Sigmoid colon (tissue), 6 donors: ENCODE measurements at regions not wholly inside any gene's neighbourhood (a gene's known extent, or its start where the extent isn't known, plus 50 kb on each side); places are given as distances from the start of the nearest gene placed in this dataset.

ENCODE experiments used
- DNase-seq: peaks from one replicate; pipeline ENCODE4 v3.0.0-alpha.2; 2019
- H3K27ac ChIP-seq, 4 donors: fragments of 200-600 bp; sonication (generic); one replicate each; pipeline ENCODE4 v1.5.1; 2016 to 2019; ENCODE audit warnings: mild to moderate bottlenecking in 1 of 4
- H3K27me3 ChIP-seq, 3 donors: fragments of 200-600 bp; sonication (generic); one replicate each; pipeline ENCODE4 v1.5.1; 2019; ENCODE audit warnings: mild to moderate bottlenecking in 1 of 3
- H3K36me3 ChIP-seq, 4 donors: fragments of 200-600 bp; sonication (generic); one replicate each; pipeline ENCODE4 v1.5.1; 2016 to 2019
- H3K4me1 ChIP-seq, 4 donors: fragments of 200-600 bp; sonication (generic); one replicate each; pipeline ENCODE4 v1.5.1; 2017 to 2019
- H3K4me3 ChIP-seq, 4 donors: fragments of 200-600 bp; sonication (generic); one replicate each; pipeline ENCODE4 v1.5.1; 2017 to 2019; ENCODE audit warnings: mild to moderate bottlenecking in 2 of 4, moderate library complexity in 1 of 4
- H3K9me3 ChIP-seq, 4 donors: fragments of 200-600 bp in 3 of 4; sonication (generic) in 3 of 4; one replicate each; pipeline versions ENCODE4 v1.5.1 to v1.6.1; 2013 to 2019
- EP300 ChIP-seq, 4 donors: sonication (generic); formaldehyde crosslinking; IDR thresholded peaks; one replicate each; pipeline ENCODE4 v1.6.1; 2017; ENCODE audit warnings: antibody characterized with exemption in 4 of 4
- POLR2A ChIP-seq, 2 donors: fragments of 450-650 bp; IDR thresholded peaks; one replicate each; pipeline ENCODE4 v1.6.1; 2016; ENCODE audit warnings: antibody characterized with exemption in 2 of 2, mild to moderate bottlenecking in 2 of 2, moderate library complexity in 2 of 2
- POLR2AphosphoS5 ChIP-seq, 4 donors: sonication (generic); formaldehyde crosslinking; IDR thresholded peaks; one replicate each; pipeline ENCODE4 v1.6.1; 2017; ENCODE audit warnings: antibody characterized with exemption in 4 of 4
- WGBS, 2 donors: extraction: QIAGEN DNeasy Blood & Tissue Kit; methylation state at CpG; one replicate each; pipeline ENCODE4 v1.1.7; 2013; 5-methylcytosine and 5-hydroxymethylcytosine counted together
- intact Hi-C: fragments of 100-400 bp; cut with DNase I; formaldehyde crosslinking; loops from one replicate; pipeline ENCODE4 v1.15.1; 2023
- TF ChIP-seq, protein P1 (sequence below), 4 experiments: fragments of 450-650 bp in 3 of 4; fragments of 200-600 bp in 1 of 4; IDR thresholded peaks; one replicate each; pipeline ENCODE4 v1.5.1; 2016 to 2019; ENCODE audit warnings: antibody characterized with exemption in 4 of 4, mild to moderate bottlenecking in 3 of 4, moderate library complexity in 2 of 4
- donor health status: healthy with polysubstance abuse.
- donor health status: healthy.

DNA sequence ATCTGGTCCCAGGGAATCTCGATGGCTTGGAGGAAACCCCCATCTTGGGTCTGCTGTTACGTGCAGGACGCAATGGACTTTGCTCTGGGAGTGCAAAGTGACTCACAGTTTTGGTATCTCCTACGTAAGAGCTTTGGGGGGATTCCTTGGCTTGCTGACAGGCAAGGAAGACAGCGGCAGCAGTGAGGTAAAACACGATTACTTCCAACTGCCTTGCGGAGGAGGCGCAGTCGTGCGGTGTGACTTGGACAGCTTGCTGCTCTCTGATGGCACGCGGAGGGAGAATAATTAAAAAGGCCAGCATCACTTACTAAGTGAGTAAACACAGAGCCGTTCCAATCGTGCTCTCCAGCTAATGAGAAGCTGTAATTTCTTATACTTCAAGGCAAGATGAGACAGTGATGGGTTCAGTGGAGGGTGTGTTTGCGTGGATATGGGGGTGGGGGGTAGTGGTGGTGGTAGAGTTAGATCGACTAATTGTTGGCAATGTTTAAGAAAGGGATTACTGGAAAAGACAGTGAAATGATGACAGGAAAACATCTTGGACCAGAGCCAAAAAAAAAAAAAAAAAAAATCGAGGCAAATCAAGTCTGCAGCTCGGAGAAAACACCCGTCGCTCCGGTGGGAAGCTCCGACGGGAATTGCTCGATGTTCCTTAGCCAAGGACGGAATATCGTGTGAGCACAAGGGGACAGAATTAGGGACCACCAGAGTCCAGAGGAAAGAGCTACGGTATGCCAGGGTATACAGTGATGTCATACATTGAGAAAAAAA, 184.8 kb upstream of the ZFHX3 start:
- peak; percentile 84 for DNase-seq
- Histone ChIP-seq H3K27me3 (no peaks in the 10 kb centered on the region), H3K9me3 (no peaks in the 10 kb centered on the region), H3K36me3 (no peaks in the 10 kb centered on the region), H3K4me1 (peaks cover 0 to 16% (median 13%) of the 10 kb centered on the region in 4 donors), H3K27ac (peak overlapping the region in 2 of 4 donors; percentile 30 to 33), H3K4me3 (peak overlapping the region in 3 of 4 donors; percentile 23 to 28 (median 27))
- WGBS, 2 donors = 60 to 64% methylated on average over 27 of the region's 27 CpGs
- intact Hi-C loops = no loop called here
- TF ChIP-seq POLR2AphosphoS5 (IDR thresholded peaks at IDR 0.05) = peak in 2 of 4 donors; percentile 50 to 73
- TF ChIP-seq POLR2A (IDR thresholded peaks at IDR 0.05) = no peak
- TF ChIP-seq, protein P1, sequence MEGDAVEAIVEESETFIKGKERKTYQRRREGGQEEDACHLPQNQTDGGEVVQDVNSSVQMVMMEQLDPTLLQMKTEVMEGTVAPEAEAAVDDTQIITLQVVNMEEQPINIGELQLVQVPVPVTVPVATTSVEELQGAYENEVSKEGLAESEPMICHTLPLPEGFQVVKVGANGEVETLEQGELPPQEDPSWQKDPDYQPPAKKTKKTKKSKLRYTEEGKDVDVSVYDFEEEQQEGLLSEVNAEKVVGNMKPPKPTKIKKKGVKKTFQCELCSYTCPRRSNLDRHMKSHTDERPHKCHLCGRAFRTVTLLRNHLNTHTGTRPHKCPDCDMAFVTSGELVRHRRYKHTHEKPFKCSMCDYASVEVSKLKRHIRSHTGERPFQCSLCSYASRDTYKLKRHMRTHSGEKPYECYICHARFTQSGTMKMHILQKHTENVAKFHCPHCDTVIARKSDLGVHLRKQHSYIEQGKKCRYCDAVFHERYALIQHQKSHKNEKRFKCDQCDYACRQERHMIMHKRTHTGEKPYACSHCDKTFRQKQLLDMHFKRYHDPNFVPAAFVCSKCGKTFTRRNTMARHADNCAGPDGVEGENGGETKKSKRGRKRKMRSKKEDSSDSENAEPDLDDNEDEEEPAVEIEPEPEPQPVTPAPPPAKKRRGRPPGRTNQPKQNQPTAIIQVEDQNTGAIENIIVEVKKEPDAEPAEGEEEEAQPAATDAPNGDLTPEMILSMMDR (IDR thresholded peaks at IDR 0.05) = no peak
- peak in 1 of 4 donors; percentile 51 for TF ChIP-seq EP300 (IDR thresholded peaks at IDR 0.05)

DNA sequence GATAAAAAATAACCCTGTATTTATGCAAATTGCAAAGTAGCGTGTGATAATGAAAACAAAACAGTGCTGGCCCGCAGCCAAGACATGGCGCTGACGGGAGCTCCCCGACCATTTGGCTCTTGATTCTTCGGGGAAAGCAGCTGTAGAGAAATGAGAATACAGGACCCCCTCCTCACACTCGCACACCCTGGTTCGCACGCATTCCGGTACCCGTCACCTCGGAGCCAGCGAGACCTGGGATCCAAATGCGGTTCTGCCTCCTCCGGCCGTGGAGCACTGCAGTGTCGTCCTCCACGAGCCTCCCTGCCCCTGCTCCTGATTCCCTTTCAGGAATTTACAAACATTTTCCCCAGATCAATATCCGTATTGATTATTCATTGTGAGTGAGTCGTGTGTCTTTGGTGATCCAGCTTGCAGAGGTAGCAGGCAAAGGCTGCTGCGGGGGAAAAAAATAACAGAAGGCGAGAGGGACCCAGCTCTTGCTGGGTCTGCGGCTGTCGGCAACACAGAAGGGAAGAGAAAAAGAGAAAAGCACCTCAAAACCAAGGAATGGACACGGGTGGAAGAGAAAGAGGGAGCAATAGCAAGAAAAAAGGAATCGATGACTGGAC, 184.1 kb upstream of the ZFHX3 start:
- intact Hi-C loops = no loop called here

DNA sequence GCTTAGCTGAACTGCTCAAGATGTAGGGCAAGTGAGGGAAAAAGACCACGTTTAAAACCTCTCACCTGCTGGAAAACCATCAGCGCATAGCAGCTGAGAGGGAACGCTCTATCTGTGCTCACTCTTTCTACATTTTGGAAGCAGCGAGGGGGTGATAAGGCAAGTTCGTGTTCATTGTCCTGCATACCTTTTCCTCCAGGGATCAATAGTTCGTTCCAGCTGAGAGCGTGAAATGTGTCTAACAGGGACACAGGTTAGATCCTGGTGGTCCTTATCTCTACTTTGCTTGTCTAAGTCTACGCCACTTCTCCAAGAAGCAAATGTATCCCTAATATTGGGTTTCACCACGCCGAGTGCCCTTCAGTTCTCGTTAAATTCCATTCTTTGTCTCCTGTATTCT, 183.5 kb upstream of the ZFHX3 start:
- intact Hi-C loops = no loop called here
- 93 to 94% methylated on average over 11 of the region's 11 CpGs for WGBS, 2 donors
- Histone ChIP-seq H3K27ac (no peak overlapping the region), H3K27me3 (no peaks in the 10 kb centered on the region), H3K9me3 (no peaks in the 10 kb centered on the region), H3K4me1 (peaks cover 0 to 16% (median 13%) of the 10 kb centered on the region in 4 donors), H3K36me3 (no peaks in the 10 kb centered on the region), H3K4me3 (no peak overlapping the region)
- no peak for TF ChIP-seq POLR2AphosphoS5 (IDR thresholded peaks at IDR 0.05)
- TF ChIP-seq, protein P1 (IDR thresholded peaks at IDR 0.05) = no peak
- no peak for TF ChIP-seq POLR2A (IDR thresholded peaks at IDR 0.05)
- no peak for TF ChIP-seq EP300 (IDR thresholded peaks at IDR 0.05)
- DNase-seq = no peak

More for the DNA sequence above, 184.1 kb upstream of the ZFHX3 start:
- TF ChIP-seq EP300 (IDR thresholded peaks at IDR 0.05) (no peak), POLR2AphosphoS5 (IDR thresholded peaks at IDR 0.05) (no peak), POLR2A (IDR thresholded peaks at IDR 0.05) (no peak)
- TF ChIP-seq, protein P1 (IDR thresholded peaks at IDR 0.05) = no peak
- WGBS, 2 donors = 91 to 93% methylated on average over 26 of the region's 26 CpGs
- Histone ChIP-seq H3K36me3 (no peaks in the 10 kb centered on the region), H3K27me3 (no peaks in the 10 kb centered on the region), H3K4me3 (peak overlapping the region in 2 of 4 donors; percentile 23 to 28), H3K9me3 (no peaks in the 10 kb centered on the region), H3K4me1 (peaks cover 0 to 16% (median 13%) of the 10 kb centered on the region in 4 donors), H3K27ac (peak overlapping the region in 1 of 4 donors; percentile 26)
- no peak for DNase-seq

DNA sequence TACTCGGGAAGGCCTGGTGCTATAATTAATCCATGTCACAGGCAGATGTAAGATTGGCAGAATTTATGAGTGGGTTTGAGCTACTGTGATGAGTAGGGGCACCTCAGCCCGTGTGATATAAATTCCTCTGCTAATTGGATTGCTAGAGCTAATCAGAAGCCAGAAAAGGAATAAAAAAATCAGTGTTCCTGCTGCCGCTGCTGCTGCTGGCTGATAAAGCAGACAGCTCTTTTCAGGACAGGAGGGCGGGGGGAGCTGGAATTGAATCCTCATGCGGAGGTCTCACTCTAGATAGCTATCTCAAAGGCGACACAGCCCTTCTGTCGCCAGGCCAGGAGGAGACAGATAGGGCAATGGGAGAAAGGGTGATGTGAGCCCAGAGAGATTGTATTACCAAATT, 182.7 kb upstream of the ZFHX3 start:
- no peak for TF ChIP-seq POLR2A (IDR thresholded peaks at IDR 0.05)
- TF ChIP-seq, protein P1 (IDR thresholded peaks at IDR 0.05) = no peak
- TF ChIP-seq POLR2AphosphoS5 (IDR thresholded peaks at IDR 0.05) = no peak
- TF ChIP-seq EP300 (IDR thresholded peaks at IDR 0.05) = no peak

More for the DNA sequence above, 182.7 kb upstream of the ZFHX3 start:
- H3K27ac ChIP-seq = no peak overlapping the region
- H3K9me3 ChIP-seq = no peaks in the 10 kb centered on the region
- no peaks in the 10 kb centered on the region for H3K27me3 ChIP-seq
- peaks cover 0 to 16% (median 13%) of the 10 kb centered on the region in 4 donors for H3K4me1 ChIP-seq
- no peaks in the 10 kb centered on the region for H3K36me3 ChIP-seq
- H3K4me3 ChIP-seq = no peak overlapping the region
- intact Hi-C loops = no loop called here
- 88 to 90% methylated on average over 7 of the region's 7 CpGs for WGBS, 2 donors
- no peak for DNase-seq
